Glomerular visceral epithelial cell (primary cell): ENCODE measurements at regions not wholly inside any gene's neighbourhood (a gene's known extent, or its start where the extent isn't known, plus 50 kb on each side); places are given as distances from the start of the nearest gene placed in this dataset.
"Not testable (repeated sequence)": the region's sequence is repeated elsewhere in the genome, so short reads cannot be mapped to it uniquely, and the experiment has no call there.

Experiments used
- DNase-seq: peaks from one replicate; pipeline ENCODE4 v3.0.0-alpha.2; 2016; ENCODE audit errors: extremely low spot score

DNA sequence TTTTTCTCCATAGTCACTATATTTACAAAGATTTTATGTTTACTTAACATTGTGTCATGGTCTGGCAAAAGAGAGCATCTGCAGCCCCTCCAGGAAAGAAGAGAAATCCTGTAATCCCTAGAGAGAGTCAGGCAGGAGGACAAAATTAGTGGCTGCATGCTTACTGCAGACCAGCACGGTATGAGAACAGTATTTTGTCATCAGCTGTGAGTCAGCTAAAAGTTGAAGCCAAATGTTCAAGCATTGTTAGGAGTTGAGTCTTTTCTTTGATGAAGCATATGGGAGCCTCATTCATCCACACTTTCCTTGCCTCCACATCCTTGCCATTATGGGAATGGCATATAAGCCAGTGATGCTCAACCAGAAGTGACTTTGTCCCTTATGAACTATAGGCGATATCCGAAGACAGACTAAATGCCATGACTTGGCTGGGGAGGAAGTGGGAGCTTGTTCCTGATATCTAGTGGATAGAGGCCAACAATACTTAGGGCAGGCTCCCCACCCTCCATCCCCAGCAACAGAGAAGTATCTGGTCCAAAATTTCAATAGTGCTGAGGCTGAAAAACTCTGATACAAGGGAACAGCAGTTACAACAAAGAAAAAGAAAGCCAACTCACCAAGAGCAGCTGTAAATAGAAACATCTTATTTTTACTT, 112.0 kb upstream of the OR5AK2 start:
- DNase-seq: peak; percentile 8

DNA sequence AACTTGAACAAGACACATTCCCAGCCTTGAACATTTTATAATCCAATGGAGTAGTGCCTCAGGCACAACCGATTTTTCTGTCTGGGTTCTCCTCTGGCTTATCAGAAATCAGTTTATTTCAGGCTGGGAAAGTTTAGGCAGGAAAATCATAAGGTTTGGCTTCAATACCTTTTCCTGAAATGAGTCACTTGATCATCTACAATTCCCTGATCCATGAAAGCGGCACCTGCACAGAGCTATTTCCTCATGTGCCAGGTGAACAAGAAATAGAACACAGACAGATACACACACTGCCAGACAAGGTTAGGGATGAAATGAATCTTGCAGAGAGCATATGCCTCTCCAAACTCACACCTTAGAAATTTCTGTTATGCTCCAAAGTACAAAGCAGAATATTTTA, 106.7 kb upstream of the OR9G4 start:
- DNase-seq: no peak

DNA sequence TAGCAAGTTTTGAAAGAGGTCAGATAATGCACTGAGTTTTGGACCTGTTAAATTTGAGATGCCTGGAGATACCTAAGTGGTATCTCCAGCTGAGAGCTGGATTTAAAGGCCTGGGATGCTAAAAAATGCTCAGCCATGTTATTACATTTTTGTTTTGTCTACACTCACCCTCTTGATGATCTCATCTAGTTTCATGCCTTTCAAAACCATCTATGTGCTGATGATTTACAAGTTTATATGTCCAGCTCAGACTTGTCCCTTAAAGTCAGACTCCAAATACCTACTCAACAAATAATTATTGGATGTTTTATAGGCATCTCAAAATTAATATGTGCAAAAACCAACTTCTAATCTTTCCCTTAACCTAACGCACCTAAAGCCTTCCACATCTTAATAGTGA, 103.6 kb upstream of the OR9G4 start:
- no peak for DNase-seq

DNA sequence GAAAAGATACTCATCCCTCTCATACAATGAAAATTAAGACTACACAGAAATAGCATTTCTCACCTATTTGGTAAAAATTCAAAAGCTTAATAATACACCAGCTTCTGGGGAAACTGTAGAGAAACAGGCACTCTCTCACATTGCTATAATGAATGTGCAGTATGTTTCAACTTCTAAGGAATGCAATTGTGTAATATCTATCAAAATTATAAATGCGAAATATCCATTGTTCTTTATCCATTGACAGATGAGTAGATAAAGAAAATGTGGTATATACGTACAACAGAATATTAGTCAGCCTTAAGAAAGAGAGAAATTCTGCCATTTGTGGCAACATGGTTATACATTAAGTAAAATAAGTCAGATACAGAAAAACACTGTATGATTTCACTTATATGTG, 101.4 kb upstream of the OR9G4 start:
- DNase-seq: no peak

DNA sequence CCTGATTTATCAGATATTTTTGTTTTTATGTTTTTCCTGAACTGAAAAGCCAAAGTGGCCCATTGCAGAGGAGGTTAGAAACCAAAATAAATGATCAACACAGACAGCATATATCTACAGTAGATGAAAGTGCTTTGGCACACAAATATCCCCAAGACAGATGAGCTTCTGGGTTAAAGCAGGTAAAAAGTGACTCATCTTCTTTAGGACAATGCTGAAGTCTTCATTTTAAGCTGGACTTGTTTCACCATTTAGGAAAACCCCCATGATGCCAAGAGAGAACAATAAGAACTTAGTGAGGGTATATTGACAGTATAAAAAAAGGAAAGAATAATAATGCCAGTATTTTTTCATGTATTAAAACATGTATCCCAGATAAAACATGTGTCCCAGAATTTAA, 100.8 kb upstream of the OR9G4 start:
- DNase-seq: no peak

DNA sequence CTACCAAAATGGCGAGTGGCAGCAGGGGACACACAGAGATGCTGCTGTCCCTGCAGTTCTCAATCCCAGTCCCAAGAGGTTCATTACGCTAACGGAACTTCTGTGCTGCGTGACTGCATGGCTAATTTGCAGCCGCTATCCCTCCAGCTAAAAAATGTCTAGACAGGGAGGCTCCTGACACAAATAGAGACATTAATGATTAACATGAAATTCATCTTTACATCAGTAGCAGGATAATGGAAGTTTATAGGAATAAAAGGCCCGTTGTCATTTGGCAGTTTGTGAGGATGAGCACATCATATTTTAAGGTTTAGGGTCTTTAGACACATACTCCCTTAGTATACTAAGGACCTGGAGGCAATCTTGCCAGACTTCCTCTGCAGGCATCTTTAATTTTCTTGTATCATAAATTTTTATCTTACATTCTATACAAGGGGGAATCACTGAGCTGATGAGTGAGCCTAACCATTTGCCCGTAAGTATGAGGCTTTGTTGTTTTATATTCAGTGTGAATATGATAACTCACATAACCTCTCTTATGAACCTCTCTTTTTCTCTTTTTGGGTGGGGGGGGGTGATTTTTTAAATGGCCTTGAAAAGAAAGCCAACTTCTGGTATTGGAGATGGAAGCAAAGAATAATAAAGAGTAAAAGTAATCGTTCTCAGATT, 99.8 kb upstream of the OR9G4 start:
- DNase-seq: peak; percentile 75

DNA sequence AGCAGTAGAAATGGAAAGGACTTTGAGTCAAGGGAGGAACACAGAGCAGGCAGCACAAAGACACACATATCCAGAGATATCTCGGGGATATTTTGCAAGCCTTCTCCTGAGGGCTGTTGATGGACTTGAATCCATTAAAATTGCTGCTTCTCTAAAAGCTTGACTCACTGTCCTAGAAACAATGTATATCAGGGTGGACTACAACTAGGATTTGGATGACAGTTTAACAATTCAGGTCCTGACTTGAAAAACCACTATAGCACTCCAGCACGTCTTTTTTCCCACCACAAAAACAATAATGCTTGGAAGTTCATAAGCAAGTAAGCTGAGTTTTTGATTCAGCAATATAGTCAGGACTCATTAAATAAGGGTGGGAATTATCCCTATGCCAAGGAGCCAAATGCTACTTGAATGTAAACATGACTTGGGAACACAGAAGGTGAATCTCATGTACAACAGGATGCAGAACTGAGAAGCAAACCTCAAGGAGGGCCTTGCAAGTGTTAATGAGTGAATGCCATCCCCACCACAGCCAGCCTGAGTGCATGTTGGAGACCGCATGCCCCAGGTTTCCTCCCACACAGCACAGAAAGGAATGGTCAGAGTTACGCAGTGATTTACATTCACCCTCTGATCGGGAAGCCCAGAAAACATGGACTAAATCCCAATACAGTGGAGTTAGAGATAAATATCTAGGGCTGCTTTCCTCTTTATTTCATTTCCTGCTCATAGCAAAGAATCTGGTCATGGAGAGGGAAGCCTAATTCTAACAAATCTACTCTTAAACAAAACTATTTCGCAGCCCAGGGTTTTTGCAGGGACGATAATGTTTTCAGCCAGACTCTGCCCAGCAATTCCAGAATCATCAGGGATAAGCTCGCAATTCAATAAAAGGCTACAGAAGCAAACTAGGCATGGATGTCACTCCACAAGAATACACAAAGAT, 98.4 kb upstream of the OR9G4 start:
- DNase-seq: peak; percentile 78

DNA sequence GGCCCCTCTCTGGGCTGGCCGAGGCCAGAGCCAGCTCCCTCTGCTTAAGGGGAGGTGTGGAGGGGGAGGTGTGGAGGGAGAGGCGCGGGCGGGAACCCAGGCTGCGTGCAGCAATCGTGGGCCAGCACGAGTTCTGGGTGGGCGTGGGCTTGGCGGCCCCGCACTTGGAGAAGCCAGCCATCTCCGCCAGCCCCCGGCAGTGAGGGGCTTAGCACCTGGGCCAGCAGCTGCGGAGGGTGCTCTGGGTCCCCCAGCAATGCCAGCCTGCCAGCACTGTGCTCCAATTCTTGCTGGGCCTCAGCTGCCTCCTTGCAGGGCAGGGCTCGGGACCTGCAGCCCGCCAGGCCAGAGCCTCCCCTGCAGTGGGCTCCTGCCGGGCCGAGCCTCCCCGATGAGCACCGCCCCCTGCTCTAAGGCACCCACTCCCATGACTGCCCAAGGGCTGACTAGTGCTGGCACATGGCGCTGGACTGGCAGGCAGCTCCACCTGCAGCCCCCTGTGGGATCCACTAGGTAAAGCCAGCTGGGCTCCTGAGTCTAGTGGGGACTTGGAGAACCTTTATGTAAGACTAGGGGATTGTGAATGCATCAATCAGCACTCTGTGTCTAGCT, 96.7 kb upstream of the OR9G4 start:
- no peak for DNase-seq

DNA sequence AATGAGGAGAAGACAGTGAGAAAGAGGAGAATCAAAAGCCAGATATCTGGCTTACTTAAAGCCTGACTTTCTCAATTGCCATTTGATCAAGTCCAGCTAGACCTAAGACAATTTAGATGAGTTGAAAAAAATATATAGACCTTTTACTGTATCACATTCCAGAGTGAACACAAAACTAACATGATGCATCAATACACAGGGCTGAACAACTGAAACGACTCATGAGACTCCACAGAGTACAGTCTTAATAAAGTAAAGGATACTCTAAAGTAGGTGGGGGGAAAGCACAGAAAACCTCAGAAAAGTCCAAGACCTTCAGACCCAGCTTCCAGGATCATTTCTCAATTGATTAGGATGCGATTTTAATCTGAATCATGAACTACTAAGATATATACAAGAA, 95.3 kb upstream of the OR9G4 start:
- DNase-seq: no peak

DNA sequence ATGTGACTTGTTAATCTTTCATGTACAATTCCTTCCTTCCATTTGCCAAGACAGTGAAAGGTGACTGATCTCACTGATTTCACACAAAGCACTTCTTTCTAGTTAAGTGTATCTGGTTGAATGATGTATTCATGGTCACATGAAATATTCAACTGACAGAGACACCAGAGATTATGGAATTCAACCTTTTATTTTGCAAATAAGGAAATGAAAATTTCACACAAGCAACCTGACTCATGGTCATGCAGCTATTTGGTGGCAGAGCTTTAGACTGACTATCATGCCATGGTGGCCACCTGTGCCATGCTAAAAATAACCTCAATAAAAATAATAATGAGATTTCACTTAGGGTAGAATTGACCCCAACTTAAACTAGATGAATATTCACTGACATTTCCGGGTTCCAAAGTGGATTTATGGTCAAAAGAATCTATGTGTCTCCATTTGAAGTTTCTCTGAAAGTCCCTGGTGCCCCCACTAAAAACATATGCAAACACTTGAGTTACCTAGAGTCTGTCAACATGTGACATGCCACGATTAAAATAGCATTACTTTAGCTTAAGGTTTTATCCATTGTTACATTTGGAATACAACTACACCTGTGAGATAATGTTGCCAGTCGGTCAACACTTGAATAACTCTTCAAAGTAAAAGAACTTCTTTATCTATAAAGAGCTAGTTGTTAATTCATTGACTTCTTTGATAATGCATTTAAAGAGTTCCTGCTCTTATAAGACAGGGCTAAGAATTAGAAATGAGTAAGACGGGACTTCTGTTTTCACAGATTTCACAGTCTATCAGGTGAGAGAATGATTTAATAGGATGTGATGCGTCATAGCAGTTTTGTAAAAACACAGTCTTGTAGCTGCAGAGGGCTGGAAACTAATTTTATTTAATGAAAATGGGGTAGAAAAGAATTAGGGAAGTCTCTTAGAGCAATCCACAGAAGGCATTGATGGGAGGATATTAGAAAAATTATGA, 94.6 kb upstream of the OR9G4 start:
- DNase-seq: no peak

DNA sequence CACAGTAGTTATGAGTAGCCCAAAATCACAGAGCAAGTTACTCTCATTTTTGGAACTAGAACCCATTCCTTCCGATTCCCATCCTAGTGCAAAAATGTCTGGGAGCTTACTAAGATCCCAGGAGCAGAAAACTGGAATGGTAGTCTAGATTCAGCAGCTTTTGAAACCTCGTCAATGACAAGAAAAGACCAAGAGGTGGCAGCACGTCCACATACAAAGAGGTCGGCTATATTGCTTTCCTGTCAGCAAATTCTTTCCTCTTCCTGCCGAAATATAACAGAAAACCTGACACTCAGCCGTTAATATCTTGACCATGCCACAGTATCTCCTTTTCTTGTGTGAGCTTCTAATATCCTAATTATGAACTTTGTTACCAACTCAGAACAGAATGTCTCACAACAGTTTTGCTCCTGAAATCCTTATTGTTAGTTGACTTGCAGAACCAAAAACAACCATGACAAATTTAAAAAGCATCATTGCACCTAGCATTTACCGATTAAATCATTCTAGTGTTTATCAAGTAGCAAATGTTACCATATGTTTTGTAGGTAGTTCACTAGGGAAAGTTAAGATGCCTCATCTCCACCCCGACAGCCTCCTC, 92.8 kb upstream of the OR9G4 start:
- DNase-seq: peak; percentile 70

DNA sequence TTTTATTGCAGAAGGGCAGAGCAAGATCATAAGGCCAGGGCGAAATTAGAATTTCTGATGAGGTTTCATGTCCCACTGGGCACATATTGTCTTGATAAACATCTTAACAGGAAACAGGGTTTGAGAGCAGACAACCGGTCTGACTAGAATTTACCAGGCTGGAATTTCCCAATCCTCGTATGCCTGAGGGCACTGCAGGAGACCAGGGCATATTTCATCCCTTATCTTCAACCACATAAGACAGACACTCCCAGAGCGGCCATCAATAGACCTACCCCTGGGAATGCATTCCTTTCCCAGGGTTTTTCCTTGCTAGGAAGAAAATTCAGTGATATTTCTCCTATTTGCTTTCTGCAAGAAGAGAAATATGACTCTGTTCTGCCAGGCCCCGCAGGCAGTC, 78.9 kb upstream of the OR9G4 start:
- not testable (repeated sequence) for DNase-seq

DNA sequence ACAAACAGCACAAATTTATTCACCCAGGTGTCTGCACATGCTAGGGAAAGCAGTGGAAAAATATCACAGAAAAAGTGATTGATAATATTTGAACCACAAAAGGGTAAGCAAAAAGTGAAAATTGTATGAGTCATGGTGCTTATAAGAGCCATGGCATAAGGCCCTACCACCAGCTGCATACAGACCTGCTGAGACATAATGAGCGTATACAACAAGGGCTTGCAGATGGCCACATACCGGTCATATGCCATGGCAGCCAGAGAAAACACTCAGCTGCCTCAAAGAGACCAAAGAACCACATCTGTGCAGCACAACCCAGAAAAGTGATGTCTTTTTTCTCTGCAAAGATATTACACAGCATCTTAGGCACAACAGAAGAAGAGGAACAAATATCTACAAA, 71.4 kb upstream of the OR9G4 start:
- DNase-seq: no peak

DNA sequence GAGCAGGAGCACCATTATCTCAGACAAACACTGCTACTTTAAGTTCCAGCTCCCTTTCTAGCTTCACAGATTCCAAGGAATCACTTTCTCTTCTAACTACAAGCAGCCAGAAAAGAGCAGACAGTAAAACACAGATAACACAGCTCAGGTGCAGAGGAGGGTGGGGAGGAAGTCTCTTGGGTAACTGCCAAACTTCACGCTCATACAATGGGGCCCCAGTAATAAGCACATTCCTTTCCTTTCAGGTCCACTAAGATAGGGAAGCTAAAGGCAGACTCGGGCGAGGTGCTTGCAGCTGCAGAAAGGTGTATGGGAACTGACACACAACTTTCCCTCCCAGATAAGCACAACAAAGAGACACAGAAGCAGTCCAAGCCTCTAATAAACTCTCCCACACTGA, 69.2 kb upstream of the OR9G4 start:
- DNase-seq: no peak

DNA sequence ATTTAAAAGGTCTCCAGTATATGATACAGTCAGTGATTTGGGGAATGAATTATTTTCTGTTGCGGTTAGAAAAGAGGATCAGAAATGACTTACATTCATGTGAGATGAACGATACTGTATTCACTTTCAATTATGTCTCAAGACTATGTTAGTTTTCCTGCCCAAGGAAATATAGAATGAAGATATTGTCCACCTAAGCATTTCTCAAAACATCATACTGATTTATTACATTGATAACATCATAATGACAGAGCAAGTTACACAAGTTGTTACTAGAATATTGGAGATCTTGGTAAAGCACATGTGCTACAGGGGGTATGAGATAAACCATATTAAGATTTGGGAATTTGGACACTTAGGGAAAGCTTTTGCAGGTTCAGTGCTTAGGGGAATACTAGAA, 67.8 kb upstream of the OR9G4 start:
- no peak for DNase-seq

DNA sequence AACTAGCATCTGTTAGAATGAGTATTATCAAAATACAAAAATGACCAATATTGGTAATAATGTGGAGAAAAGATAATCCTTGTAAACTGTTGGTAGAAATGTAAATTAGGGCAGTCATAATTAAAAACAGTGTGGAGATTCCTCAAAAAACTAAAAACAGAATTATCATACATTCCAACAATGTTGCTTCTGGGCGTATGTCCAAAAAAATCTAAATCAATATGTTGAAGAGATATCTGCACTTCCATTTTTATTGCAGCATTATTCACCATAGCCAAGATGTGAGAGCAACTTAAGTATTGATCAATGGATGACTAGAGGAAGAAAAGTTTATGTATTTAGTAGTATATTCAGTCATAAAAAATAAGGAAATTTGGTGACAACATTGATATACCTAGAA, 59.8 kb upstream of the OR9G4 start:
- DNase-seq: no peak

DNA sequence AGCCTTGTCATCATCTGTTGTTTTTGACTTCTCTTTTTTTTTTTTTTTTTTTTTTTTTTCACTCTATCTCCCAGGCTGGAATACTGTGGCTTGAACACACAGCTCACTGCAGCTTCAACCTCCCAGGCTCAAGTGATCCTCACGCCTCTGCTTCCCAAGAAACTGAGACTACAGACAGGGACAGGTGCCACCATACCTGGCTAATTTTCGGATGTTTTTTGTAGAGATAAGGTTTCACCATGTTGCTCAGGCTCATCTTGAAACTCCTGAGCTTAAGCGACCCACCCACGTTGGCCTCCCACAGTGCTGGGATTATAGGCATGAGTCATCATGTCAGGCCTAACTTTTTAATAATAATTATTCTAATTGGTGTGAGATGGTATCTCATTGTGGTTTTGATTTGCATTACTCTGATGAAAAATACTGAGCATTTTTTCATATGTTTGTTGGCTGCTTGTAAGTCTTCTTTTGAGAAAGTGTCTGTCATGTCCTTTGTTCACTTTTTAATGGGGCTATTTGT, 51.3 kb upstream of the OR9G4 start:
- DNase-seq: no peak
